ENCODE measurements at regions not wholly inside any gene's neighbourhood (a gene's known extent, or its start where the extent isn't known, plus 50 kb on each side); places are given as distances from the start of the nearest gene placed in this dataset.

- TF ChIP-seq, protein P1, sequence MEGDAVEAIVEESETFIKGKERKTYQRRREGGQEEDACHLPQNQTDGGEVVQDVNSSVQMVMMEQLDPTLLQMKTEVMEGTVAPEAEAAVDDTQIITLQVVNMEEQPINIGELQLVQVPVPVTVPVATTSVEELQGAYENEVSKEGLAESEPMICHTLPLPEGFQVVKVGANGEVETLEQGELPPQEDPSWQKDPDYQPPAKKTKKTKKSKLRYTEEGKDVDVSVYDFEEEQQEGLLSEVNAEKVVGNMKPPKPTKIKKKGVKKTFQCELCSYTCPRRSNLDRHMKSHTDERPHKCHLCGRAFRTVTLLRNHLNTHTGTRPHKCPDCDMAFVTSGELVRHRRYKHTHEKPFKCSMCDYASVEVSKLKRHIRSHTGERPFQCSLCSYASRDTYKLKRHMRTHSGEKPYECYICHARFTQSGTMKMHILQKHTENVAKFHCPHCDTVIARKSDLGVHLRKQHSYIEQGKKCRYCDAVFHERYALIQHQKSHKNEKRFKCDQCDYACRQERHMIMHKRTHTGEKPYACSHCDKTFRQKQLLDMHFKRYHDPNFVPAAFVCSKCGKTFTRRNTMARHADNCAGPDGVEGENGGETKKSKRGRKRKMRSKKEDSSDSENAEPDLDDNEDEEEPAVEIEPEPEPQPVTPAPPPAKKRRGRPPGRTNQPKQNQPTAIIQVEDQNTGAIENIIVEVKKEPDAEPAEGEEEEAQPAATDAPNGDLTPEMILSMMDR (IDR thresholded peaks at IDR 0.05) = no peak
- TF ChIP-seq EP300 (IDR thresholded peaks at IDR 0.05) = no peak
Observed at GRCh38 chr1:93746021-93746812, 64.6 kb upstream of the BCAR3 start.
